MM.1S (cell line): ENCODE measurements at regions not wholly inside any gene's neighbourhood (a gene's known extent, or its start where the extent isn't known, plus 50 kb on each side); places are given as distances from the start of the nearest gene placed in this dataset.

Source experiments
- CTCF ChIP-seq: fragments of 300-600 bp; sonication (generic); IDR thresholded peaks from 2 replicates; pipeline ENCODE4 v1.5.1; 2016; ENCODE audit warnings: antibody characterized with exemption, low read length, mixed read lengths
- EZH2 ChIP-seq: fragments of 300-600 bp; sonication (generic); optimal IDR thresholded peaks from 2 replicates; pipeline ENCODE3; 2017; ENCODE audit warnings: low read depth, mild to moderate bottlenecking, antibody characterized with exemption, low read length, mixed read lengths
- EZH2phosphoT487 ChIP-seq: fragments of 300-600 bp; sonication (generic); IDR thresholded peaks from 2 replicates; pipeline ENCODE4 v1.6.1; 2018; ENCODE audit warnings: antibody characterized with exemption, low read length

DNA sequence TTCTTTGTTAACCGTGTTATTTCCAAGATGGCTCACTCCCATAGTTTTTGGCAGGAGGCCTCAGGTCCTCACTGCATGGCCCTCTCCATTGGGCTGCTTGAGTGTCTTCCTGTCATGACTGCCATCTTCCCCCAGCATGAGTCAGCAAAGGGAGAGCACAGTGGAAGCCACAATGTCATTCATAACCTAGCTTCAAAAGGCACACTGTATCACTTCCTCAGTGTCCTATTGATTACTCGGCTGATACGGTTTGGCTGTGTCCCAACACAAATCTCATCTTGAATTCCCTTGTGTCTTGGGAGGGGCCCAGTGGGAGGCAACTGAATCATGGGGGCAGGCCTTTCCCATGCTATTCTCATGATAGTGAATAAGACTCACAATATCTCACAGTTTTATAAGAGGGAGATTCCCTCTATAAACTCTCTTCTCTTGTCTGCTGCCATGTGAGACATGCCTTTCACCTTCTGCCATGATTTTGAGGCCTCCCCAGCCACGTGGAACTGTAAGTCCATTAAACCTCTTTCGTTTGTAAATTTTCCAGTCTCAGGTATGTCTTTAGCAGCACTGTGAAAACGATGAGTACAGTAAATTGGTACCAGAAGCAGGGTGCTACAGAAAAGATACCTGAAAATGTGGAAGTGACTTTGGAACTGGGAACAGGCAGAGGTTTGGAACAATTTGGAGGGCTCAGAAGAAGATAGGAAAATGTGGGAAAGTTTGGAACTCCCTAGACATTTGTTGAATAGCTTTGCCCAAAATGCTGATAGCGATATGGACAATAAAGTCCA is 106.5 kb downstream of the PRLHR start:
- TF ChIP-seq CTCF: no peak
- TF ChIP-seq EZH2: no peak
- no peak for TF ChIP-seq EZH2phosphoT487
